Upper lobe of left lung (tissue), 4 donors: ENCODE measurements at regions not wholly inside any gene's neighbourhood (a gene's known extent, or its start where the extent isn't known, plus 50 kb on each side); places are given as distances from the start of the nearest gene placed in this dataset.

Experiments
- POLR2A ChIP-seq, 4 donors: fragments of 450-650 bp; IDR thresholded peaks; one replicate each; pipeline ENCODE4 v1.5.1; 2016 to 2017; ENCODE audit warnings: antibody characterized with exemption in 4 of 4, mild to moderate bottlenecking in 2 of 4
- POLR2AphosphoS5 ChIP-seq, 2 donors: sonication (generic); formaldehyde crosslinking; IDR thresholded peaks; one replicate each; pipeline ENCODE4 v1.5.1; 2017; ENCODE audit warnings: antibody characterized with exemption in 2 of 2
- TF ChIP-seq, protein P1 (sequence below), 6 experiments: fragments of 450-650 bp in 4 of 6; fragments of 200-600 bp in 2 of 6; sonication (generic) in 2 of 6; IDR thresholded peaks; one replicate each; pipeline ENCODE4 v1.5.1; 2016 to 2019; ENCODE audit warnings: antibody characterized with exemption in 6 of 6

DNA sequence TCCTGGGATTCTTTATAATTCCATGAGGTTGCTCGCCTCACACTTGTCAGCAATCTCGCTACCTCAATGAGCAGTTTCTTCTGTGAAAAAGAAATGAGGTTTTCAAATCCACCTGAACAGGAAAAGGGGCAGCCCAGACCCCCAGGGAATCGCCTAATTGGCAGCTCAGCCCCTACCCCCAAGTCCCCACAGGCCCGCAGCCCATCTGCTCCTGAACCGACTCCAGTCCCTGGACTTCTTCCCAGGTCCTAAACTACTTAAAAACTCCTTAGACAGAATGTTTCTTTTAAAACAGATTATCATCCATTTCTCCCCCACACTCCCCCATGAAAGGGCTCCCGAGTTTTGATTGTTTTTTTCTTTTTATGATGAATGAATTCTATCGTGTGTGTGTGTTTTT is 89.8 kb downstream of the PMP22 start:
- TF ChIP-seq, protein P1, sequence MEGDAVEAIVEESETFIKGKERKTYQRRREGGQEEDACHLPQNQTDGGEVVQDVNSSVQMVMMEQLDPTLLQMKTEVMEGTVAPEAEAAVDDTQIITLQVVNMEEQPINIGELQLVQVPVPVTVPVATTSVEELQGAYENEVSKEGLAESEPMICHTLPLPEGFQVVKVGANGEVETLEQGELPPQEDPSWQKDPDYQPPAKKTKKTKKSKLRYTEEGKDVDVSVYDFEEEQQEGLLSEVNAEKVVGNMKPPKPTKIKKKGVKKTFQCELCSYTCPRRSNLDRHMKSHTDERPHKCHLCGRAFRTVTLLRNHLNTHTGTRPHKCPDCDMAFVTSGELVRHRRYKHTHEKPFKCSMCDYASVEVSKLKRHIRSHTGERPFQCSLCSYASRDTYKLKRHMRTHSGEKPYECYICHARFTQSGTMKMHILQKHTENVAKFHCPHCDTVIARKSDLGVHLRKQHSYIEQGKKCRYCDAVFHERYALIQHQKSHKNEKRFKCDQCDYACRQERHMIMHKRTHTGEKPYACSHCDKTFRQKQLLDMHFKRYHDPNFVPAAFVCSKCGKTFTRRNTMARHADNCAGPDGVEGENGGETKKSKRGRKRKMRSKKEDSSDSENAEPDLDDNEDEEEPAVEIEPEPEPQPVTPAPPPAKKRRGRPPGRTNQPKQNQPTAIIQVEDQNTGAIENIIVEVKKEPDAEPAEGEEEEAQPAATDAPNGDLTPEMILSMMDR (IDR thresholded peaks at IDR 0.05) = no peak
- TF ChIP-seq POLR2AphosphoS5 (IDR thresholded peaks at IDR 0.05) (no peak), POLR2A (IDR thresholded peaks at IDR 0.05) (no peak)
